ENCODE measurements at regions not wholly inside any gene's neighbourhood (a gene's known extent, or its start where the extent isn't known, plus 50 kb on each side); places are given as distances from the start of the nearest gene placed in this dataset.

GRCh38 chr12:31783996-31784645, 55.3 kb upstream of the AMN1 start:
- TF ChIP-seq CTCF (optimal IDR thresholded peaks at IDR 0.05 in 1 of 3, IDR thresholded peaks at IDR 0.05 in 1 of 3, conservative IDR thresholded peaks at IDR 0.05 in 1 of 3; ENCODE audit: extremely low read depth in 1 of 3, insufficient read depth in 2 of 3, low read length in 3 of 3) (no peak), EZH2 (IDR thresholded peaks at IDR 0.05; ENCODE audit: low read length) (no peak)

Measured in keratinocyte (primary cell).